ENCODE measurements at regions not wholly inside any gene's neighbourhood (a gene's known extent, or its start where the extent isn't known, plus 50 kb on each side); places are given as distances from the start of the nearest gene placed in this dataset.

- no peak overlapping the region for H3K4me3 ChIP-seq (ENCODE audit: low read depth, low read length)
These were observed 229.7 kb upstream of the RPL38 start for GRCh38 chr17:73973586-73974409.

GRCh38 chr17:73974536-73974935, 228.9 kb upstream of the RPL38 start:
- no peak overlapping the region for H3K4me3 ChIP-seq (ENCODE audit: low read depth, low read length)
- TF ChIP-seq, protein P1, sequence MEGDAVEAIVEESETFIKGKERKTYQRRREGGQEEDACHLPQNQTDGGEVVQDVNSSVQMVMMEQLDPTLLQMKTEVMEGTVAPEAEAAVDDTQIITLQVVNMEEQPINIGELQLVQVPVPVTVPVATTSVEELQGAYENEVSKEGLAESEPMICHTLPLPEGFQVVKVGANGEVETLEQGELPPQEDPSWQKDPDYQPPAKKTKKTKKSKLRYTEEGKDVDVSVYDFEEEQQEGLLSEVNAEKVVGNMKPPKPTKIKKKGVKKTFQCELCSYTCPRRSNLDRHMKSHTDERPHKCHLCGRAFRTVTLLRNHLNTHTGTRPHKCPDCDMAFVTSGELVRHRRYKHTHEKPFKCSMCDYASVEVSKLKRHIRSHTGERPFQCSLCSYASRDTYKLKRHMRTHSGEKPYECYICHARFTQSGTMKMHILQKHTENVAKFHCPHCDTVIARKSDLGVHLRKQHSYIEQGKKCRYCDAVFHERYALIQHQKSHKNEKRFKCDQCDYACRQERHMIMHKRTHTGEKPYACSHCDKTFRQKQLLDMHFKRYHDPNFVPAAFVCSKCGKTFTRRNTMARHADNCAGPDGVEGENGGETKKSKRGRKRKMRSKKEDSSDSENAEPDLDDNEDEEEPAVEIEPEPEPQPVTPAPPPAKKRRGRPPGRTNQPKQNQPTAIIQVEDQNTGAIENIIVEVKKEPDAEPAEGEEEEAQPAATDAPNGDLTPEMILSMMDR (IDR thresholded peaks at IDR 0.05; ENCODE audit: low read depth, low read length): no peak

More at GRCh38 chr17:73973586-73974409, 229.7 kb upstream of the RPL38 start:
- TF ChIP-seq, protein P1 (IDR thresholded peaks at IDR 0.05; ENCODE audit: low read depth, low read length): no peak

GRCh38 chr17:73976147-73976546, 227.3 kb upstream of the RPL38 start:
- TF ChIP-seq, protein P1 (IDR thresholded peaks at IDR 0.05; ENCODE audit: low read depth, low read length): no peak
- H3K4me3 ChIP-seq (ENCODE audit: low read depth, low read length): no peak overlapping the region

DNA sequence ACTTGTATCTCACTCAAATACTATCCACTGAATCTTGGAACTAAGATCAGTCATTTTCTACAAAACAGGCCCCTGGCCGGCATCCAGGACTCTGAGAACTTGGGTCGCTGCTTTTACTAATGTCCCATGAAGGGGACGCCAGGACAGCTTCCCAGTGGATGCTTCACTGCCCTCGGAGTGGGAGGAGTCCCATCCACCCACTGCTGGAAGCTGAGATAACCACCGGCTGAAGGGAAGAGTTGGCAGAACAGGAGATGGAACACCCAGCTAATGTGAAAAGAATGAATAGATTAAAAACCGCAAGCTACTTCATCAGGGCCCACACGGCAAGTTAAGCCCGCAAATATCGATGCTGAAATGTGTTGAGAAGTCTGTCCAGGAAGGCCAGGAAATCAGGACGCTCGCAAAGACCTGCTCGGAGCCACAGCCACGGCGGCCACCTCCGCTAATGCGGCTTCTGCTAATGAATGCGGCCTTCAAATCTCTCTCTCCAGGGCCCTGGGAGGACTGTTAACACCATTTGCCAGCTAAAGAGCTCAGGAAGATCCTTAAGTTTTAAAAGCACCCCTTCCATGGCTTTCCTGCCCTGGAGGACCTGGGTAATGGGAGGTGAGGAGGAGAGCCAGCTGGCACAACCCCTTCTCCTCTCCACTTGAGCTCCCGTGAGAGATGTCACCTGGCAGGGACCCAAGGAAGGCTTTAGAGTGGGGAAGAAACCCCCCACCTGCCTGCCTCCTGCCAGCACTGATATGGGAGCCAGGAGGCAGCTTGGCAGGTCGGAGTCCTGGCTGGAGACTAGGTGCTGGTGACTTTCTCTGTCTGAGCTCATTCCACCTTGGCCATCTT, 226.6 kb upstream of the RPL38 start:
- TF ChIP-seq, protein P1 (IDR thresholded peaks at IDR 0.05; ENCODE audit: low read depth, low read length): no peak
- no peak overlapping the region for H3K4me3 ChIP-seq (ENCODE audit: low read depth, low read length)

- H3K4me3 ChIP-seq (ENCODE audit: low read depth, low read length): no peak overlapping the region
- TF ChIP-seq, protein P1 (IDR thresholded peaks at IDR 0.05; ENCODE audit: low read depth, low read length): no peak
These were observed 223.0 kb upstream of the RPL38 start for GRCh38 chr17:73980517-73980916.

DNA sequence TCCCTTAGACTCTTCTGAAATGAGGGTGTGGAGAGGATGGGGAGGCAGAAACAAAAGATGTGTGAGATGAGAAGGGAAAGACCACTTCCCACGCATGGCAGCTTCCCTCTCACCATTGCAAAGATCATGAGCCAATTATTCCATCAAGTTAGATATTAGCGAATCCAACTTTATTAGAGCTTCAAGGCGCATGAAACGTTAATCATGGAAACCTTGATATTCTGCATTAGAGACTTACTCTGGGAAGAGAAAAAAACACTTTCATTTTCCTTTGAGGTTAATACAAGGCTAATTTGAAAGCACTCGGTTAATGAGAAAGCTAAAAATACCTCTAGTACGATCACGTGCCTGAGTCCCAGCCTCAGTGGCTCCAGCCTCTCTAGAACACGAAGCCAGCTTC, 220.6 kb upstream of the RPL38 start:
- TF ChIP-seq, protein P1 (IDR thresholded peaks at IDR 0.05; ENCODE audit: low read depth, low read length): no peak
- no peak overlapping the region for H3K4me3 ChIP-seq (ENCODE audit: low read depth, low read length)

Data from WI38 (cell line).